Activated T-cell treated with anti-CD3 and anti-CD28 coated beads for 4 hours (primary cell): ENCODE measurements at regions not wholly inside any gene's neighbourhood (a gene's known extent, or its start where the extent isn't known, plus 50 kb on each side); places are given as distances from the start of the nearest gene placed in this dataset.
"Not testable (repeated sequence)": the region's sequence is repeated elsewhere in the genome, so short reads cannot be mapped to it uniquely, and the experiment has no call there.

ENCODE experiments used
- DNase-seq: peaks from one replicate; pipeline ENCODE4 v3.0.0-alpha.2; 2020

- no peak for DNase-seq
Measured at GRCh38 chrY:19644889-19645638, 99.5 kb downstream of the KDM5D start.

DNA sequence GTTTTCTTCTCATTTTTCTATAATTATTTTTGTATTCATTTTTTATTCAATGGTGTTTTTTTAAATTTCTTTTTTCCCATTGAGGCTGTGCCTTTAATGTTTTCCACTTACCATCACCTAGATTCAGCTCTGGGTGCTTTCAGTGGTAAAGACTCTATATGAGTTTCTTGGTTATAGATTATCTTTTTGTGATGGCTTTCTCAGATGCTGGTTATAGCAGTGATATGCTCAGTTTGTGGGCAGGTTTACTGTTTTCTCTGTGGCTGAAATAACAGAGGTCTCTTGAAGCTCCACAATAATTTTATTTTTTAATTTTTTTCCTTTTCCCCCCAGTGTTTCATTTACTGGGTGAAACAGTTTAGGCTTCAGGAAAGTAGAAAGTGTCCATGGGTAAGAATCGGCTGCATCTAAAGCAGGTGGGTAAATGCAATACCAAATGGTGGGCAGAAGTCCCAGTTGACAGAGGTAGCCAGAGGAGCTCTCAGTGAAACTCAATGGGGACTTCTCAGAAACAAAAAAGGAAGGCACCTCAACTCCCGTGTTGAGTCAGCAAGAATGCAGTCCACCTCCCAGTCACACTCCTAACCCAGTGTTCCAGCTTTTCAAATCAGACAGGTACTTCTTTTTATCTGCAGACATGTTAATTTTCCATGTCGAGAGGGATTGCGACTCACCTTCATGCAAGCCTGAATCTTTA, 106.7 kb downstream of the KDM5D start:
- DNase-seq: no peak

GRCh38 chrY:19628926-19629325, 115.6 kb downstream of the KDM5D start:
- no peak for DNase-seq

DNA sequence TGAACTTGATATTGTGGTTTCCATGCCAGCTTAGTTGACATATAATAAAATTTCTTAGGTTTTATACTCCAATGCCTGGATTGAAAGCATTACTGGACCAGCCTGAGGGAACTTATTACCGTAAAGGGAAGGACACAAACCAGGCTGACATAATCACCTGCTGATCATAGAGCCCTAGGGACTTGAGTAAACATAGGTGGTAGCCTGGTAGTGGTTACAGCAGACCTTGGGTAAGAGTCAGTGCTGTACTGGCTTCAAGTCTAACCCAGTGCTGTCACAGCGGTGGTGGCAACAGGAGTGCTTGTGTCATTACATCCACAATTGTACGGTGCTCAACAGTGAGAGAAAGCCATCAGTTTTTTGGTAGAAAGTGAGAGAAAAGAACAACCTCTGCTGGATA, 122.1 kb downstream of the KDM5D start:
- no peak for DNase-seq

- DNase-seq: no peak
Measured at GRCh38 chrY:19621756-19622155, 122.8 kb downstream of the KDM5D start.

DNA sequence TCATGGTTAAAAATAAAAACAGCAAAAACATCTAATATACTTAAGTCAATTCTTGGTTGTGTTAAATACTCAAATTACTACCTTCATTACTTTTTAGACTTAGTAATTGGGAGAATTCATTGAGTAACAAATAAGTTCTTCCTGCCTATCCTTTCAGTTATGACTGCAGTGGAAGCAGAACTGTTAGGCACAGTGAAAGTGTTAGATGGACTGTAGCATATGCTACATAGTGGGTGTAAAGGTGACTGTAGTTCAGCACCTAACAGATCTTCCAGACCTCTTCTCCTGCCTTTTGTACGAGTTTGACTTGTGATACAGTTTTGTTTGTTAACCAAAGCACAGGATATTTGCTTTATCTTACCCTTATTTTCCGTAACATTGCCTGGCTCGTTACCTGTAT, 143.4 kb downstream of the KDM5D start:
- no peak for DNase-seq

- DNase-seq: no peak
Measured at GRCh38 chrY:19600711-19601110, 143.8 kb downstream of the KDM5D start.

GRCh38 chrY:19590235-19590634, 154.3 kb downstream of the KDM5D start:
- DNase-seq: no peak

- no peak for DNase-seq
Measured at GRCh38 chrY:19589664-19590063, 154.9 kb downstream of the KDM5D start.

DNA sequence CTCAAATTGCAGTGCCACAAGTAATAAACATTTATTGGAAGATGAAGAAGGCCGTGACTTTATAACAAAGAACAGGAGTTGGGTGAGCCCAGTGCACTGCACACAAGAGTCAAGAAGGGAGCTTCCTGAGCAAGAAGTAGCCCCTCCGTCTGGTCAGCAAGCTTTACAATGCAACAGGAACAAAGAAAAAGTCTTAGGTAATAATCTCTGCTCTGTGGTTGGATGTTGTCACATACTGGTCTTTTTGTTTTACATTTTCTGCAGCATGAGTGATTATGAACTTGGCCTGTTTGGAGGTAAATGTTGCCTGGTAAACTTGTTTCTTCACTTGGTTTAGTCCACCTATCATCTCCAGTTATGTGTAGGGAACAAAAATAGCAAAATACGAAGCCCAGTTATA, 157.2 kb downstream of the KDM5D start:
- no peak for DNase-seq

GRCh38 chrY:19580990-19581389, 163.5 kb downstream of the KDM5D start:
- not testable (repeated sequence) for DNase-seq

GRCh38 chrY:19578281-19578874, 166.1 kb downstream of the KDM5D start:
- DNase-seq: no peak

- no peak for DNase-seq
Measured at GRCh38 chrY:19577250-19577649, 167.3 kb downstream of the KDM5D start.

- DNase-seq: no peak
Measured at GRCh38 chrY:19574939-19575338, 169.6 kb downstream of the KDM5D start.

GRCh38 chrY:19573646-19574045, 170.9 kb downstream of the KDM5D start:
- DNase-seq: no peak

- no peak for DNase-seq
Measured at GRCh38 chrY:19570999-19571398, 173.5 kb downstream of the KDM5D start.

- DNase-seq: no peak
Measured at GRCh38 chrY:19567943-19568342, 176.6 kb downstream of the KDM5D start.

GRCh38 chrY:19567051-19567921, 177.2 kb downstream of the KDM5D start:
- DNase-seq: peak; percentile 65

DNA sequence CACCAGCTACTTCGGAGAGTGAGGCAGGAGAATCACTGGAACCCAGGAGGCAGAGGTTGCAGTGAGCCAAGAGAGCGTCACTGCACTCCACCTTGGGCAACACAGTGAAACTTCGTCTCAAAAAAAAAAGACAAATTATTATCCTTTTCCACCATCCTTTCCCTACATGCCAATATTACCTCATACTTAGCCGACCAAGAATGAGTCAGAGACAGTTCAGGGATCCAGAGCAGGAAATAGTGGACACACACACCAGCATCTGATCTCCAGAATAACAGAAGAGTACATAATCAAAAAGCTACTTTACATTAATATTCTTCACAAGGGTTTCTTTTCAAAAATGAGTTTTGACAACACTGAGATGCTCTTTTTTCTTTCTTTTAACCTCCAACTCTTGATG, 185.4 kb downstream of the KDM5D start:
- DNase-seq: no peak

DNA sequence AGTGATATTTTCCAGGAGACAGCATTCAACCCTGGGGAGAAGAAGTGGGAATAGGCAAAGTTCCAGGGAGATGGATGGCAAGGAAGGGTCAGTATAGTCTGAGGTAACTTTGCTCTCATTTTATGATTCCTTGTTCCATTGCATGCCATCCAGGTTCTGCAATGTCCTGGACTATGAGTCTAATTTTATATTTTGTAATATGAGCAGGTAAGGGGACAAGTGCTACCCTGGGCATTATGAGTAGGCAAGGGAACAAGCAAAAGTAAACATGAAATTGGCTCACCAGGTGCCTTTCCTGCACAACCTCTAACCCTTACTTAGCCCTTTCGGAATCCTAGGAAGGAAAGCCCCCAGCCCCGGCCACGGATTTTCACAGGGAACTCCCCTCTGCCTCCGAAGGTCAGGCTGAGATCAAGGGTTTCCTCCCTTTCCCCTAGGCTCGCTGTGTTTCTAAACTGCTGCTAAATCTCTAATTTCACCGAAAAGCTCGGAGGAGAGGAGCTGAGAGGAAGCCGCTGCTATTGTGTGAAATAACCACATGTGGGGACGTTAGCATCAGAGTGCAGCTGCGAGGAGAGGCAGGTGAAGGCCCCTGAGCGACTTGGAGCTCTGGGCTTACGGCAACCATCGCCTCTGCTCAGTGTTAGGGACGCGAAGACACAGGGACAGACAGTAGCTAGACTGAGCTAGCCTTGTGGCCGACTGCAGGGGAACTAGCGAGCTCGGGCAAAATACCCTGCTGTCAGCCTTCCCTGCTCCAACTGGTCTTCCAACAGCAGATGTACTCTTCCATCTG, 194.7 kb downstream of the KDM5D start:
- DNase-seq: no peak

DNA sequence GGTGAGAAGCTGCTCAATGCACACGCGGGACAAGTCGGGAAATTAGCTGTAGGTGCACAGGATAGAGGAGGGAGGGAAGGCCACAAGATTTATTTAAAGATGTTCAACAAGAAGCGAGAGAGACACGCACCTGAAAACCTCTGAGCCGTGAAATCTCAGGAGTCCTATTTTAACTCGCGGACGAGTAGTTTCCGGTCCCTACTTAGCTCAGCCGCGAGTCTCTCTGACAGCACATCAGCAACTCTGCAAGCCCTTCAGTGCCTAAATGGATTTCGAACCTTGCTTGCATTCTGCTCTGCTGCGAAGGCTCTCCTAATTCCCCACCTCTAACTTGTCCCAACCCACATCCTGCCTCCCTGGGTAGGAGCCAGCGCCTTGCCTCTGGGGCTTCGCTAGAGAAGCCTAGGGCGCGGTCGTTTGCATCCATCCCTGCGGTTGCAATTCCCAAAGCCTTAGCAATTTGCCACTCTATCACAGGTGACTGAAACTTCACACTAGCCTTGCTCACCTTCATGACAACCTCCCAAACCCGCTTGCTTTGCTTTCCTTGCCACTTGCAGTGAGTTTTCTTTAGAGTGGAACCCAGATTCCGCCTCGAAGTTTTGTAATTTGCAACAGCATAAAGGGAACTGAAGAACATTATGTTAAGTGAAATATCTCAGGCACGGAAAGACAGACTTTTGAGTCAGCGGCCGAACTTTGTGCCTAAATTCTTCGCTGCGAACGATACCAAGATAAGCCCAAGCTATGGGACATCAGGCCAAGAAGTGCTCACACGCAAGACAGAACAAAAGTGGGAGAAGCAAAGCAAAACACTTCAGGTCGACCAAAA, 202.8 kb downstream of the KDM5D start:
- DNase-seq: no peak
